GM21576 (cell line): ENCODE measurements at regions not wholly inside any gene's neighbourhood (a gene's known extent, or its start where the extent isn't known, plus 50 kb on each side); places are given as distances from the start of the nearest gene placed in this dataset.
"Not testable (repeated sequence)": the region's sequence is repeated elsewhere in the genome, so short reads cannot be mapped to it uniquely, and the experiment has no call there.

Source experiments
- ATAC-seq: cut with Tn5 transposase; IDR thresholded peaks from one replicate; pipeline ENCODE4 v1.9.1; 2021; ENCODE audit warnings: mild to moderate bottlenecking, moderate library complexity; ENCODE audit not compliant: unreplicated experiment

- no peak for ATAC-seq
Measured at GRCh38 chr12:131287015-131287937, 333.6 kb downstream of the ADGRD1 start.

- no peak for ATAC-seq
Measured at GRCh38 chr12:131287938-131288764, 334.4 kb downstream of the ADGRD1 start.

DNA sequence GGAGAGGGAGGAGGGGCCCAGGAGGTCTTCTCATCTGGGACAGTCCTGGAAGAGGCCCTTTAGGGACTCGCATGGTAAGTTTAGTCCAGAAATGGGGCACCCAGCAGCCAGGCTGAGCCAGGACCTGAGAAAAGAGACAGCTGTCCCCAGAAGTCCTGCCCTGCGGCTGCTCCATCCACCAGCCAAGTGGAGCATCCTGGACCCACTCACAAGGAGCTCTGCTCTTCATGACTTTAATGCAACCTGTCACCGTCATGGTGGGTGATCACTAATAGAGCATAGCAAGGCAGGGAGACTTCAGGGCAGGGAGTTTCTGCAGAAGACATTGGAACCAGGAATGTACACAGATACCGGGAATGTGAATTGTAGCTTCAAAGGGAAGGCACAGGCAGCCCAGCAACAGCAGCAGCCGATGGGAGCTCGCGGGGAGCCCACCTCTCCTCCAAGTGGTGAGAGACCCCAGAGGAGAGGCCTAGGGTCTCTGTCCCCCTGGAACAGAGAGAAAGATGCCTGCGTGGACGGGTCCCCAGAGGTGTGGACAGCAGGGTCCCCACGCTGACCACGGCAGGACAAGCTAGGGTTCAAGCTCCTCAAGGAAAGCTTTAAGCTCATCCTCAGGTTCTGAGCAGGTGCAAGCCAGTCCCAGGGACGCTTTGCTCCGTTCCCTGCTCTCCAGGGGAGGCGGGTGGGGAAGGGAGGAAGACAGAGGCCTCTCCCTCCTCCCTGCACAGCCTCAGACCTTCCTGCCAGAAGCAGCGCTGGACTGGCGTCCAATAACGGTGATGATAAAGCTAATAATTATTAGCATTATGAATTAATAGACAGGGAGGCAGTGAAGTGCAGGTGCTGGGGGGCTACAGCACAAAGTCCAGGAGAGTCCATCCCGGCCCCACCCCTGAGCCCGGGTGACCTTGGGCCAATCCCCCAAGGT lies 335.3 kb downstream of the ADGRD1 start:
- ATAC-seq, result not testable (repeated sequence)

GRCh38 chr12:131289807-131290206 lies 336.1 kb downstream of the ADGRD1 start:
- not testable (repeated sequence) for ATAC-seq

GRCh38 chr12:131290255-131290959 lies 336.7 kb downstream of the ADGRD1 start:
- no peak for ATAC-seq

DNA sequence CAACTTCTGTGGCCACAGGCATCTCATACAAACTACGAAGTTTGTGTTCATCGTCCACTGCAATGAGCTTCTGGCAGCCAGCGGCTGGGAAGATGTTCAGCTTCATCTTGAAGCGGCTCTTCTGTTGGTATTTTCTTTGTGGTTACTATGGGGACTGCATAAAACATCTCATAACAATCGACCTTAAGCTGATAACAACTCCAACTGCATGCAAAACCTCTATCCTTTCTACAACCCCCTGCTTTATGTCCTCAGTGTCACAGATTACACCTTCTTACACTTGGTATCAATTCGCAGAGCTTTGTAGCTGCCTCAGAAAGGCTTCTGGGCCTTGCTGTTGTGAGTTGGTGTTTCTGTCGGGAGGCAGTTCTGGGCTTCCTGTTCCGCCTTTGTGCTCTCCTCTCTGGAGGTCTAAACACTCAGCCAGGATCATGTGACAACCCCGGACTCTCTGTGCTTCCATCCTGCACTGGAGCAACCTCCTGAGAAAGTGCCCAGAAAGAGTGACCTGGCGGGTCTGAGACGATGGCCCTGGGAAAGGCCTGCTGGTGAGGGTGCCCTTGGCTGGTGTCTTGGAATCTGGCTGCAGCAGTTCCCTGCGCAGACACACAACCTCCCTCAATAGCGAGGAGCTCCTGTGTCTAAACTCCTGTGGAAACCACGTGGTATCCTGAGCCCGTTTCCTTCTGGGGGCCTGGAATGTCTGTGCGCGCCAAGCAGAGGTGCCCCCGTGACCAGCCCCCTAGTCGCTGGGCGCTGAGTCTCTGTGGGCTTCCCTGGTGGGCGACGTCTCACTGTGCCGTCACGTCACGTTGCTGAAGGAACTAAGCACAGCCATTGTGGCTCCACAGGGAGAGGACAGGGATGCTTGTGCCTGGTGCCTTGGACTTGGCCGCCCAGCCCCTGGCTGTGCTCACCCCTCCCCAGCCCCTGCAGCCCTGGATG lies 339.6 kb downstream of the ADGRD1 start:
- not testable (repeated sequence) for ATAC-seq

DNA sequence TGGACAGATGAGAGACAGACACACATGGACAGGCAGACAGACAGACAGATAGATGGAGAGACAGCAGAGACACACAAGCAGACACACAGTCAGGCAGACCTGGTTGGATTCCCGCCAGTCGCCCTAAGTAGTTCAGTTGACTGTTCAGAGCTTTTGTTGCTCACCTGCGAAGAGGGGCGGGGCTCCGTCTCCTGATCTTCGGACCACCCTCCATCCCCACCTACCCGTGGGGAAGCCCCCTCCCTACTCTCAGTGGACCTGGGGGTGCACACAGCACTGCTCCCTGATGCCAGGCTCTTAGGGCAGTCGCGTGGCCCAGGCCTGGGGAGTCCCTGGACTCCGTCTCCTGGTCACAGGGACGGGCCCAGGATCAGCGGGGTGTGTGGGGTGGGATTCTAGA lies 341.0 kb downstream of the ADGRD1 start:
- ATAC-seq, result not testable (repeated sequence)

GRCh38 chr12:131295117-131295516 lies 341.4 kb downstream of the ADGRD1 start:
- not testable (repeated sequence) for ATAC-seq

DNA sequence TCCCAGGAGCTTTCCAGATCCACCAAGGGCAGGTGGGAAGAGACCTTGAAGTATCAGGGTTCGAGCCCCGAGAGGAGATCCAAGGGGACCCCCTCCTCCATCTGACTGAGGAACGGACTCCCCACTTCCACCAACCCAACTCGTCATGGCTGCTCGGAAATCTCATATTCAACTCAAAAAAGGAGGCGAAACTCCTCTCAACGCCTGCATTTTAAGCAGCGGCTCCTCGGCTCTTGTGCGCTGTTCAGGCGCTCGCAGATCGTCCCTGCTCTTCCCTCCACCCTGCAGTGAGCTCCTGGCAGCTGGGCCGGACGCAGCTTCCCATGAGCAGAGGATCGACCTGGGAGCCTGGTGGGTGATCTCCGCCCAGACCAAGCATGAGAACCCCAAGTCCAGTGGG lies 341.9 kb downstream of the ADGRD1 start:
- ATAC-seq, result not testable (repeated sequence)

GRCh38 chr12:131296136-131296535 lies 342.4 kb downstream of the ADGRD1 start:
- not testable (repeated sequence) for ATAC-seq

DNA sequence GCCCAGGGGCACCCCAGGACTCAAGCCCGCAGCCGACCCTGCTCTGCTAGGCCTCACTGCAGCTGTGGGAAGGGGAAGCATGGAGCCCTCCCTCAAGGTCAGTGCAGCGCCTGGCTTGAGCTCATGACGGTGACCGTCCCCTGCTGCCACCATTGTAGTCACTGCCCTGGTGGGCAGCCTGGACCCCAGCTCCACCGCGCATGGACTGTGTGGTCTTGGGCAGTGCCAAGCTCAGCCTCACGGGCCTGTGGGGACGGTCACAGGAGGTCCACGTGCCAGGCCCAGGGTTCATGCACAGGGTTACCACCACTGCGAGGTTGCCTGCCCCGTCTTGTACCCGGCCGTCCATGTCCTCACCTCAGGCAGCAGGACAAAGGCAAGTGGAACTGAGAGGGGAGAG lies 342.9 kb downstream of the ADGRD1 start:
- not testable (repeated sequence) for ATAC-seq

DNA sequence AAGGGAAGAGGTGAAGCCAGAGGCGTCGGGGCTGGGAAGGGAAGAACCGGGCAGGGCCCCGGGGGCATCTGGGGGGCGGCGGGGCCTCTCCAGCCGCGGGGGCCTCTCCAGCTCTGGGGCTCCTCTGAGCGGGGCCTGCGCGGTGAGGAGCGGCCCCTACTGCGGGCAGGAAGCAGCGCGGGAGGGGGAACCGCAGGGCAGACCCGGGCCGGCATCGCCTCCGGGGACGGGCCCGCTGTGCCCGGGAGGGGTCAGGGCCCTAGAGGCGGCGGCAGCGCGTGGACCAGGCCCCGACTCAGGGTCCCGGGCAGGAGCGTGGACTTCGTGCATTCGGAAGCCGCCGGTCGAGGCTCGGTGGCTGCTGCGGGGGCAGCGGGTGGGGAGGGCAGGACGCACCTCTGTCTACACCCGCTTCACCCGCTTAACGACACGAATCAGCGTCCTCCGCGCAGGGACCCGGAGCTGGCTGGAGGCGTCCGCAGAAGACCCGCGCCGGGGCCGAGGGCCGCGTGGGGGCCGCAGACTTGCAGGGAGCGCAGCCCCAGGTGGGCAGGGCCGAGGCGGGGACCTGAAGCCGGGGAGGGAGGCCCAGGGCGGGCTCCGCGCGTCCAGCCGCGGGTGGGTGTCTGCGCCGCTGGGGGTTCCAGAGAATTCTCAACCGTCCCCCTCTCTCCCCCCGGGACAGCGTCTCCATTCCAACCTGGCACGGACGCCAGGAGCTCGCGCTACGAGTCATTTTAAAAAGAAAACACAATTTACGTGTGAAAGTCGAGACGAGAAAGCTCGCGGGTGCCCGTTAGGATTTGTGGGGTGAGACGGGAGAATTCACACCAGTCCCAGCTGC lies 345.0 kb downstream of the ADGRD1 start:
- ATAC-seq, result not testable (repeated sequence)

- ATAC-seq, result not testable (repeated sequence)
Measured at GRCh38 chr12:131299370-131299701, 345.6 kb downstream of the ADGRD1 start.

- not testable (repeated sequence) for ATAC-seq
Measured at GRCh38 chr12:131303576-131303975, 349.9 kb downstream of the ADGRD1 start.

DNA sequence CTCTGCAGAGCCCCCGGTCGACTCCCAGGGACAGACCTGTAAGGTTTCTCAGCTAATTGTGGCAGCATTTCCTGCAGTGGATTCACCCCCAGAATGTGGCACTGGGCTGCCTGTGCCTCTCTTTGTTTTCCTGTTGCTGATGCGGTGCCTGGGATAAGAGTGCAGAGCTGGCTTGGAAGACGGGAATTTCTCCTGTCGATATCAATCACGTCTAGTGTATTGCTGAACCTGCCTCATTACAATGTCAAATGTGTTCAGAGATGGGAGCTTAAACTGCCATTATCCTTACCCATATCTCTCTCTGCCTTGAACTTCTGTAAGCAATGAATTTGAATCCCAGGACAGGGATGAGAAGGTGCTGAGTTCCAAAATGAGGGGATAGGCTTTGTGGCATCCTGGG lies 350.9 kb downstream of the ADGRD1 start:
- not testable (repeated sequence) for ATAC-seq

DNA sequence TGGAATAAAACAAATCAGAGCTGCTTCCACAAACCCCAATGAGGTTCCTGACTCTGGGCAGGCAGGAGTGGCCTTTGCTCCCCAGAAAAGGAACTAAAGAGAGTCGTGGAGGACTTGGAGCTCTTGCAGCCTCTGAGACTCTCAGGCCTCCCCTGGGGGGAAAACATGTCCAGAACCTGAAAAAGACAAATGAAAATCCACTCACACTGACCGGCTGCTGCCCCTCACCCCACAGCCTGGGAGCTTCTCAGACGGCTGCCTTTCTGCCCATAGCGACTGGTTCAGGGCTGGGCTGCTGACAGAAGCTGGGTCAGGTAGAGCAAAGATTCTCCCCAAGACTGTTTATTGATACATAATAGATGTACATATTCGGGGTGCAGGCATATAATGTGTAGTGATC lies 356.0 kb downstream of the ADGRD1 start:
- no peak for ATAC-seq

DNA sequence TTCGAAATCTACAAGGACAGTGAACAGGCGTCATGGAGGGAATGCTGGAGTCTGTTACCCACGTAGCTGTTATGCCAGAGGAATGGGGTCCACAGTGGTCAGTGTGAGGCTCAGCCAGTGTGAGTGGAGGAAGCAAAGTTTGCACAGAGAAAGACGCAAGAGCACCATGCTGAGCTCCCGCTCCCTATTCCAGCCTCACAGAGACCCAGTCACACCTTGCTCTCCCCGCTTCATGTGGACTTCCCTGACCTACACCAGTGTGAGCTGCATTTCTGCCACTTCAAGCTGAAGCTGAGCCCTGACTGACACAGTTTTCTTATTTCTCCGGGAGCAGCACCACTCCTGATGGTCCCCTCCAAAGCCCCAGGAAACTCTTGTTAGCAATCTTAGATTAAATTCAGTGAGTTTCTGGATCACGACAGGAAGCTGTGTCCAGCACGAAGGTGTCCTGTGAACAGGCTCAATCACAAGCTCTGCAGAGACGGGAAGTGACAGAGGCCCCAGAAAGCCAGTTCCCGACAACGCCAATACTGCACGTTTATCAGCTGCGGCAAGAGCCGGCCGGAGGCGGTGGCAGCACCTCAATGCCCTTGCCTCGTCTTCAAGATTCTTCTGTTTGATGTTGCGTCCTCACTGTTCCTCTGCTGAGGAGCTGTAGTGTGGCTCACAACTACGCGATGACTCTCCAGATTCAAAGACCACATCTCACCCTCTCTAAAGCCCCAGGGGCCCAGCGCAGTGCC lies 356.7 kb downstream of the ADGRD1 start:
- ATAC-seq, result not testable (repeated sequence)
